HL-60 (cell line): ENCODE measurements at regions not wholly inside any gene's neighbourhood (a gene's known extent, or its start where the extent isn't known, plus 50 kb on each side); places are given as distances from the start of the nearest gene placed in this dataset.

Source experiments
- DNase-seq, 2 experiments: peaks; one replicate each; pipeline ENCODE4 v3.0.0-alpha.2; 2010 to 2020; ENCODE audit warnings: low read depth in 1 of 2, low spot score in 1 of 2
- H3K27ac ChIP-seq: fragments of 250-450 bp; sonication (Bioruptor Pico); replicated peaks from 2 replicates; pipeline ENCODE4 v1.5.1; 2020; ENCODE audit warnings: mild to moderate bottlenecking, moderate library complexity
- H3K27me3 ChIP-seq: fragments of 250-450 bp; sonication (Bioruptor Pico); 2 replicates; pipeline ENCODE4 v1.5.1; 2021; ENCODE audit warnings: mild to moderate bottlenecking, moderate library complexity; ENCODE audit not compliant: insufficient read depth, poor library complexity, severe bottlenecking
- H3K4me3 ChIP-seq: replicated peaks from 2 replicates; pipeline ENCODE4 v1.5.1; 2011; ENCODE audit warnings: mild to moderate bottlenecking, control low read depth, low read length; ENCODE audit not compliant: insufficient read depth
- GABPA ChIP-seq: IDR thresholded peaks from 2 replicates; pipeline ENCODE4 v1.6.1; 2012; ENCODE audit warnings: low read depth
- POLR2AphosphoS5 ChIP-seq: IDR thresholded peaks from 2 replicates; pipeline ENCODE4 v1.6.1; 2012; ENCODE audit warnings: low read depth
- SPI1 ChIP-seq: IDR thresholded peaks from 2 replicates; pipeline ENCODE4 v1.6.1; 2012; ENCODE audit warnings: low read depth, mild to moderate bottlenecking, borderline replicate concordance
- TF ChIP-seq, protein P1 (sequence below): IDR thresholded peaks from one replicate; pipeline ENCODE4 v1.5.1; 2011; ENCODE audit warnings: low read length, control low read depth, inconsistent platforms; ENCODE audit not compliant: insufficient read depth
- TF ChIP-seq, protein P2 (sequence below): IDR thresholded peaks from 2 replicates; pipeline ENCODE4 v1.6.1; 2012; ENCODE audit warnings: low read depth; ENCODE audit not compliant: insufficient replicate concordance

DNA sequence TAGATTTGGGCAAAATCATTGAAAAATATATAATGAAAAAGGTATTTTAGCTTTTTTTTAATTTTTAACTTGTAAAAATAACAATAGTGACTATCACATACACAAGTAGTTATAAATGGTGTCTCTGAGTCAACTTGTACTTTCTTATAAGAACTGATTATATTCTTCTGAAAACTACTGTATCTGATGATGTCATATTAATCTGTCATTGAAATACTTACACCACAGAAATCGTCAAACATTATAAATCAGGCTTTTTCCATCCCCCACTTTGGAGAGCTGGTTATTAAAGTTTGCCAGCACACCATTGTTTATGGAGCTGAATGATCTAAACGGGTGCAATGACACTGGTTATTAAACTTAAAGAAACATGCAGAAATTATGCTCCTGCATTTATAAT, 1259.6 kb upstream of the CNTN5 start:
- DNase-seq = no peak
- Histone ChIP-seq H3K4me3 (no peak overlapping the region), H3K27ac (no peak overlapping the region), H3K27me3 (no peaks in the 10 kb centered on the region)
- TF ChIP-seq, protein P1, sequence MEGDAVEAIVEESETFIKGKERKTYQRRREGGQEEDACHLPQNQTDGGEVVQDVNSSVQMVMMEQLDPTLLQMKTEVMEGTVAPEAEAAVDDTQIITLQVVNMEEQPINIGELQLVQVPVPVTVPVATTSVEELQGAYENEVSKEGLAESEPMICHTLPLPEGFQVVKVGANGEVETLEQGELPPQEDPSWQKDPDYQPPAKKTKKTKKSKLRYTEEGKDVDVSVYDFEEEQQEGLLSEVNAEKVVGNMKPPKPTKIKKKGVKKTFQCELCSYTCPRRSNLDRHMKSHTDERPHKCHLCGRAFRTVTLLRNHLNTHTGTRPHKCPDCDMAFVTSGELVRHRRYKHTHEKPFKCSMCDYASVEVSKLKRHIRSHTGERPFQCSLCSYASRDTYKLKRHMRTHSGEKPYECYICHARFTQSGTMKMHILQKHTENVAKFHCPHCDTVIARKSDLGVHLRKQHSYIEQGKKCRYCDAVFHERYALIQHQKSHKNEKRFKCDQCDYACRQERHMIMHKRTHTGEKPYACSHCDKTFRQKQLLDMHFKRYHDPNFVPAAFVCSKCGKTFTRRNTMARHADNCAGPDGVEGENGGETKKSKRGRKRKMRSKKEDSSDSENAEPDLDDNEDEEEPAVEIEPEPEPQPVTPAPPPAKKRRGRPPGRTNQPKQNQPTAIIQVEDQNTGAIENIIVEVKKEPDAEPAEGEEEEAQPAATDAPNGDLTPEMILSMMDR = no peak
- TF ChIP-seq GABPA (no peak), POLR2AphosphoS5 (no peak), SPI1 (no peak)
- TF ChIP-seq, protein P2, sequence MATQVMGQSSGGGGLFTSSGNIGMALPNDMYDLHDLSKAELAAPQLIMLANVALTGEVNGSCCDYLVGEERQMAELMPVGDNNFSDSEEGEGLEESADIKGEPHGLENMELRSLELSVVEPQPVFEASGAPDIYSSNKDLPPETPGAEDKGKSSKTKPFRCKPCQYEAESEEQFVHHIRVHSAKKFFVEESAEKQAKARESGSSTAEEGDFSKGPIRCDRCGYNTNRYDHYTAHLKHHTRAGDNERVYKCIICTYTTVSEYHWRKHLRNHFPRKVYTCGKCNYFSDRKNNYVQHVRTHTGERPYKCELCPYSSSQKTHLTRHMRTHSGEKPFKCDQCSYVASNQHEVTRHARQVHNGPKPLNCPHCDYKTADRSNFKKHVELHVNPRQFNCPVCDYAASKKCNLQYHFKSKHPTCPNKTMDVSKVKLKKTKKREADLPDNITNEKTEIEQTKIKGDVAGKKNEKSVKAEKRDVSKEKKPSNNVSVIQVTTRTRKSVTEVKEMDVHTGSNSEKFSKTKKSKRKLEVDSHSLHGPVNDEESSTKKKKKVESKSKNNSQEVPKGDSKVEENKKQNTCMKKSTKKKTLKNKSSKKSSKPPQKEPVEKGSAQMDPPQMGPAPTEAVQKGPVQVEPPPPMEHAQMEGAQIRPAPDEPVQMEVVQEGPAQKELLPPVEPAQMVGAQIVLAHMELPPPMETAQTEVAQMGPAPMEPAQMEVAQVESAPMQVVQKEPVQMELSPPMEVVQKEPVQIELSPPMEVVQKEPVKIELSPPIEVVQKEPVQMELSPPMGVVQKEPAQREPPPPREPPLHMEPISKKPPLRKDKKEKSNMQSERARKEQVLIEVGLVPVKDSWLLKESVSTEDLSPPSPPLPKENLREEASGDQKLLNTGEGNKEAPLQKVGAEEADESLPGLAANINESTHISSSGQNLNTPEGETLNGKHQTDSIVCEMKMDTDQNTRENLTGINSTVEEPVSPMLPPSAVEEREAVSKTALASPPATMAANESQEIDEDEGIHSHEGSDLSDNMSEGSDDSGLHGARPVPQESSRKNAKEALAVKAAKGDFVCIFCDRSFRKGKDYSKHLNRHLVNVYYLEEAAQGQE = no peak

DNA sequence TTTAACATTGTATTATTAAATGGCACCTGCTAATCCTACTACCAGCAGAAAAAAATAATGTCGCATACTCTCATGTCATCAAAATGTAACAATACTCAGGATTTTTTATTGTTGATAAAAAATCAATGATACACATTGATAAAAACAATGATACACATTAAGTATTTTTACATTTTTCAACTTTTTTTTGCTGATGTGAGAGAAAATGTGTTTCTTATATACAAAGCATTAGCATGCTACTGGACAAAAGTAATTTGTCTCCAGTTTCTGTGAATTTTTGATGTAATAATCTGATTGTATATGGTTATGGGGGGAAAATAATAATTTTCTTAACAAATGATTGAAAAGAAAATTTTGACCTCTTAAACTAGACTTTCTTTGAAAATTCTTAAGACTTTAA, 1256.6 kb upstream of the CNTN5 start:
- no peak for DNase-seq
- H3K4me3 ChIP-seq = no peak overlapping the region
- no peak overlapping the region for H3K27ac ChIP-seq
- TF ChIP-seq GABPA (no peak), SPI1 (no peak), POLR2AphosphoS5 (no peak)
- TF ChIP-seq, protein P1 = no peak
- TF ChIP-seq, protein P2 = no peak
- H3K27me3 ChIP-seq = no peaks in the 10 kb centered on the region

DNA sequence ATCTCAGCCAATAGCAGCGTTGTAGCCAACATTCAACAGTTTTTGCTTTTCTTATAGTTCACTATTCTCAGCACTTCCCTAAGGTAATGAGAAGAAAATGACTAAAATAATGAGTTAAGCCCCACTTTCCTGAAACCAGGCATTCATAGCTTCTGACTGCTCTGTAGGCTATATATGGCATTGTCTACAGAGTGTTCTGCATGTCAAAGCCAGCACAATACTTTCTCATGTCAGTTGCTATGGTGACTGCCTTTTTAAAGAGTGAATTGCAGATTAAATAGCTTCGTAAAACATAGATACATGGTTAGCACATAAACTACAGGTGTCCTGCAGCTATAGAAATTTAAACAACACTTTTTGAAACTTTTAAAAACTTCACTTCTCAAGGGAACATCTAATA, 1256.1 kb upstream of the CNTN5 start:
- H3K27ac ChIP-seq = no peak overlapping the region
- H3K4me3 ChIP-seq = no peak overlapping the region
- TF ChIP-seq GABPA = no peak
- TF ChIP-seq POLR2AphosphoS5 = no peak
- TF ChIP-seq, protein P1 = no peak
- TF ChIP-seq, protein P2 = no peak
- no peak for TF ChIP-seq SPI1
- H3K27me3 ChIP-seq = no peaks in the 10 kb centered on the region
- DNase-seq = no peak
